Endothelial cell of umbilical vein (primary cell): ENCODE measurements at regions not wholly inside any gene's neighbourhood (a gene's known extent, or its start where the extent isn't known, plus 50 kb on each side); places are given as distances from the start of the nearest gene placed in this dataset.

ENCODE experiments used
- BruUV-seq: library from RNA; stranded (reverse); fragments of 400-500 nt; replicated peaks from 2 replicates; lab custom pipeline; 2021; lab: Mats Ljungman, UMichigan
- CTCF ChIA-PET: fragments of 300-600, 350-600 bp; sonication (Branson Sonifier 250); formaldehyde crosslinking; loops from one replicate; lab custom pipeline; 2021; ENCODE audit warnings: antibody characterized with exemption, inconsistent platforms; lab: Charles Lee
- POLR2A ChIA-PET: fragments of 300-600, 350-600 bp; sonication (Branson Sonifier 250); formaldehyde crosslinking; loops from one replicate; lab custom pipeline; 2021; ENCODE audit warnings: antibody characterized with exemption, inconsistent platforms; lab: Charles Lee
- DNase-seq: peaks from one replicate; pipeline ENCODE4 v3.0.0-alpha.2; 2011; ENCODE audit warnings: low read depth, low spot score
- FAIRE-seq: peaks from 2 replicates; lab custom pipeline; 2011; peaks lifted over from hg19 to GRCh38; lab: Jason Lieb, UNC
- H2AFZ ChIP-seq: 2 replicates; pipeline ENCODE4 v1.6.0; 2012; ENCODE audit warnings: low read depth, low read length, control low read depth, inconsistent platforms
- H3K27ac ChIP-seq: 2 replicates; pipeline ENCODE4 v1.5.1; 2011; ENCODE audit warnings: low read depth, mild to moderate bottlenecking, control low read depth, low read length, moderate library complexity; ENCODE audit not compliant: insufficient read depth
- H3K27me3 ChIP-seq, 2 experiments: 2 replicates each; pipeline versions ENCODE4 v1.6.0 to v1.6.1; 2011; ENCODE audit warnings: low read length in 2 of 2, mixed read lengths in 1 of 2; ENCODE audit not compliant: control insufficient read depth in 2 of 2, insufficient read depth in 2 of 2
- H3K36me3 ChIP-seq, 2 experiments: 2 replicates in 1 of 2; 3 replicates in 1 of 2; pipeline ENCODE4 v1.5.1; 2011; ENCODE audit warnings: low read length in 2 of 2, mild to moderate bottlenecking in 1 of 2, moderate library complexity in 1 of 2; ENCODE audit not compliant: control insufficient read depth in 2 of 2, insufficient read depth in 2 of 2; ENCODE audit errors: extremely low read depth in 1 of 2
- H3K4me1 ChIP-seq: 3 replicates; pipeline ENCODE4 v1.5.1; 2011; ENCODE audit warnings: mild to moderate bottlenecking, low read length; ENCODE audit not compliant: control insufficient read depth, insufficient read depth; ENCODE audit errors: extremely low read depth
- H3K4me2 ChIP-seq: 2 replicates; pipeline ENCODE4 v1.6.1; 2011; ENCODE audit warnings: low read length, control low read depth, mixed read lengths; ENCODE audit not compliant: insufficient read depth
- H3K4me3 ChIP-seq, 3 experiments: fragments of 200-600 bp in 1 of 3; sonication (generic), shearing (Covaris generic) in 1 of 3; replicated peaks in 1 of 3; 2 replicates each; pipeline ENCODE4 v1.5.1; 2011 to 2016; ENCODE audit warnings: control low read depth in 3 of 3, low read length in 3 of 3, mild to moderate bottlenecking in 2 of 3, inconsistent platforms in 1 of 3, low read depth in 1 of 3, moderate library complexity in 1 of 3; ENCODE audit not compliant: insufficient read depth in 1 of 3
- H3K79me2 ChIP-seq: 2 replicates; pipeline ENCODE4 v1.6.0; 2012; ENCODE audit warnings: low read length, inconsistent platforms; ENCODE audit not compliant: control insufficient read depth, insufficient read depth
- H3K9ac ChIP-seq: replicated peaks from 2 replicates; pipeline ENCODE3; 2011; ENCODE audit warnings: low read length, control low read depth; ENCODE audit not compliant: insufficient read depth; ENCODE audit errors: extremely low read depth
- H3K9me1 ChIP-seq: replicated peaks from 3 replicates; pipeline ENCODE4 v1.6.0; 2011; ENCODE audit warnings: mild to moderate bottlenecking, low read length; ENCODE audit not compliant: control insufficient read depth, insufficient read depth; ENCODE audit errors: extremely low read depth
- H3K9me3 ChIP-seq: replicated peaks from 2 replicates; pipeline ENCODE4 v1.5.1; 2012; ENCODE audit warnings: low read length, inconsistent platforms; ENCODE audit not compliant: control insufficient read depth, insufficient read depth
- H4K20me1 ChIP-seq: replicated peaks from 2 replicates; pipeline ENCODE3; 2011; ENCODE audit warnings: mild to moderate bottlenecking, low read length; ENCODE audit not compliant: control insufficient read depth, insufficient read depth; ENCODE audit errors: extremely low read depth
- CTCF ChIP-seq, 2 donors: IDR thresholded peaks; 1 replicate in 1 of 2; 2 replicates in 1 of 2; pipeline ENCODE4 v1.5.1; 2011; ENCODE audit warnings: low read length in 2 of 2, mild to moderate bottlenecking in 2 of 2, moderate library complexity in 2 of 2, control low read depth in 1 of 2, inconsistent platforms in 1 of 2, low read depth in 1 of 2; ENCODE audit not compliant: insufficient read depth in 1 of 2; ENCODE audit errors: extremely low read depth in 1 of 2
- EZH2 ChIP-seq: IDR thresholded peaks from 2 replicates; pipeline ENCODE4 v1.6.1; 2012; ENCODE audit warnings: borderline replicate concordance, low read depth, mild to moderate bottlenecking, moderate library complexity, low read length, inconsistent platforms; ENCODE audit not compliant: severe bottlenecking
- FOS ChIP-seq: IDR thresholded peaks from 2 replicates; pipeline ENCODE4 v1.6.1; 2011; ENCODE audit warnings: mild to moderate bottlenecking, low read length, moderate library complexity, borderline replicate concordance; ENCODE audit not compliant: insufficient read depth
- GATA2 ChIP-seq: IDR thresholded peaks from 2 replicates; pipeline ENCODE4 v1.7.0; 2011; ENCODE audit warnings: low read depth, mild to moderate bottlenecking, moderate library complexity, mixed read lengths, low read length; ENCODE audit not compliant: insufficient read length, insufficient read depth
- JUN ChIP-seq: IDR thresholded peaks from 2 replicates; pipeline ENCODE4 v1.6.1; 2011; ENCODE audit warnings: borderline replicate concordance, low read depth; ENCODE audit not compliant: insufficient read length, insufficient read depth
- MAX ChIP-seq: IDR thresholded peaks from 2 replicates; pipeline ENCODE4 v1.6.1; 2011; ENCODE audit not compliant: insufficient read depth, insufficient read length
- MYC ChIP-seq: IDR thresholded peaks from one replicate; pipeline ENCODE4 v1.6.1; 2011; ENCODE audit warnings: mild to moderate bottlenecking, low read depth, low read length
- POLR2A ChIP-seq: IDR thresholded peaks from 2 replicates; pipeline ENCODE4 v1.6.1; 2012; ENCODE audit warnings: low read depth, mild to moderate bottlenecking, control low read depth, low read length
- POLR2AphosphoS5 ChIP-seq: IDR thresholded peaks from 2 replicates; pipeline ENCODE4 v1.6.1; 2012; ENCODE audit warnings: low read depth, mild to moderate bottlenecking, control low read depth, low read length, moderate library complexity; ENCODE audit not compliant: insufficient read depth
- dilution Hi-C: fragments of 300-500 bp; cut with MboI; formaldehyde crosslinking; loops from one replicate; pipeline ENCODE4 v1.15.0; 2019; ENCODE audit warnings: low sequenced_read_pairs; ENCODE audit not compliant: extremely low pct_ligation_motif_present
- intact Hi-C: fragments of 100-400 bp; cut with micrococcal nuclease; formaldehyde crosslinking; loops from one replicate; pipeline ENCODE4 v1.10.0; 2022

- Histone ChIP-seq H3K4me1 (no peaks in the 10 kb centered on the region), H3K36me3 (no peaks in the 10 kb centered on the region), H4K20me1 (no peaks in the 10 kb centered on the region), H3K9me3 (no peaks in the 10 kb centered on the region), H3K27ac (no peak overlapping the region), H3K9me1 (no peaks in the 10 kb centered on the region), H3K9ac (no peak overlapping the region), H3K4me3 (no peak overlapping the region), H3K79me2 (no peaks in the 10 kb centered on the region), H3K27me3 (peaks cover 0 to 2% of the 10 kb centered on the region in 2 experiments), H2AFZ (no peak overlapping the region), H3K4me2 (no peak overlapping the region)
- intact Hi-C loops (no loop called here), dilution Hi-C loops (no loop called here)
- no peak for FAIRE-seq
- TF ChIP-seq CTCF (IDR thresholded peaks at IDR 0.05; ENCODE audit: extremely low read depth in 1 of 2, insufficient read depth in 1 of 2, low read depth in 1 of 2, low read length in 2 of 2) (no peak), POLR2AphosphoS5 (no peak), EZH2 (no peak), MYC (no peak), JUN (no peak), FOS (no peak)
- no TSS peak for BruUV-seq
- ChIA-PET POLR2A (no interaction called here), CTCF (interaction anchor here (0.9 to 1.6 kb wide), 2 partner anchors 9 to 14 kb away, joined by 3 to 5 read pairs; no protein-coding TSS in a partner anchor)
- no peak for DNase-seq
Observed at GRCh38 chr11:34824425-34824824, 91.8 kb downstream of the APIP start.

- DNase-seq, result no peak
- Histone ChIP-seq H4K20me1 (no peaks in the 10 kb centered on the region), H3K27me3 (peaks cover 0 to 1% of the 10 kb centered on the region in 2 experiments), H3K9me1 (no peaks in the 10 kb centered on the region), H3K9ac (no peak overlapping the region), H2AFZ (no peak overlapping the region), H3K9me3 (no peaks in the 10 kb centered on the region), H3K4me2 (no peak overlapping the region), H3K36me3 (no peaks in the 10 kb centered on the region), H3K4me3 (no peak overlapping the region), H3K27ac (no peak overlapping the region), H3K79me2 (no peaks in the 10 kb centered on the region), H3K4me1 (no peaks in the 10 kb centered on the region)
- intact Hi-C loops (no loop called here), dilution Hi-C loops (no loop called here)
- FAIRE-seq, result no peak
- ChIA-PET POLR2A (no interaction called here), CTCF (no interaction called here)
- no TSS peak for BruUV-seq
- no peak for TF ChIP-seq MYC
- TF ChIP-seq POLR2A, result no peak
- TF ChIP-seq GATA2, result no peak
- no peak for TF ChIP-seq CTCF (IDR thresholded peaks at IDR 0.05; ENCODE audit: extremely low read depth in 1 of 2, insufficient read depth in 1 of 2, low read depth in 1 of 2, low read length in 2 of 2)
- TF ChIP-seq FOS, result no peak
- TF ChIP-seq EZH2, result no peak
- TF ChIP-seq JUN, result no peak
- no peak for TF ChIP-seq POLR2AphosphoS5
- no peak for TF ChIP-seq MAX
Observed at GRCh38 chr11:34823639-34824038, 92.5 kb downstream of the APIP start.
